ENCODE measurements at regions not wholly inside any gene's neighbourhood (a gene's known extent, or its start where the extent isn't known, plus 50 kb on each side); places are given as distances from the start of the nearest gene placed in this dataset.

DNA sequence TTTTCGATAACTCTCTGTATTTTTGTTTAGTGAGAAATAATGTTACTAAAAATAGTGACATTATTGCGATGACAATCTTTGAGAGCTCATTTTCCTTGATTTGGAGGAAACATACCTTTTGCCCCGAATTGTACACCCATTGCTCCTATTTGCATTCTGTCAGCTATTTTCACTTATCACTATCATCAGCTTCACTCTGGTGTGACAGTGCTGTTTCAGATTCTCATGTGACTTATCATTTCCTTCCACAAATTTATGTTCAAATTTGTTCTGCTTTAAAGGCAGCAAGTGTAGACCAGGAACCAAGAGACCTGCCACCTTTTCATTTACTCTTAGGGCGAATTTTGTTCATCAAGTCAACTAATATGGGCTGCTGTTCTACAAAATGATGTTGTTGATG lies 179.4 kb downstream of the RBM46 start:
- TF ChIP-seq CTCF (IDR thresholded peaks at IDR 0.05), result no peak
- no peak for TF ChIP-seq POLR2A (IDR thresholded peaks at IDR 0.05)
